A549 (cell line): ENCODE measurements at regions not wholly inside any gene's neighbourhood (a gene's known extent, or its start where the extent isn't known, plus 50 kb on each side); places are given as distances from the start of the nearest gene placed in this dataset.

Source experiments
- ATAC-seq, 2 experiments: fragments of 200-7000 bp in 1 of 2; fragments of >200 bp in 1 of 2; cut with Nextera tagmentation in 1 of 2; cut with Tn5 transposase in 1 of 2; 3 replicates each; pipeline versions ENCODE4 v1.8.0 to v1.9.1; 2018 to 2020; ENCODE audit warnings: mild to moderate bottlenecking in 1 of 2, moderate library complexity in 1 of 2
- CTCF ChIA-PET: fragments of 300-600 bp; sonication (Branson Sonifier 250); formaldehyde crosslinking; extraction: SDS; loops from one replicate; lab custom pipeline; 2021; ENCODE audit warnings: antibody characterized with exemption, inconsistent platforms; lab: Yijun Ruan, JAX
- POLR2A ChIA-PET: fragments of 350-600 bp; formaldehyde crosslinking; extraction: SDS; loops from one replicate; lab custom pipeline; 2021; ENCODE audit warnings: antibody characterized with exemption, inconsistent platforms; lab: Yijun Ruan, JAX
- DNase-seq, 2 experiments: peaks; one replicate each; pipeline versions ENCODE4 v3.0.0 to v3.0.0-alpha.2; 2011 to 2016; ENCODE audit warnings: low read depth in 1 of 2, low spot score in 1 of 2
- FAIRE-seq: peaks from 2 replicates; lab custom pipeline; 2011; peaks lifted over from hg19 to GRCh38; lab: Jason Lieb, UNC
- H3K27ac ChIP-seq, 2 experiments: fragments of >200 bp; sonication (Bioruptor Twin); formaldehyde crosslinking; 3 replicates each; pipeline ENCODE4 v1.5.1; 2016 to 2017
- H3K4me1 ChIP-seq: fragments of >200 bp; sonication (Bioruptor Twin); formaldehyde crosslinking; 3 replicates; pipeline ENCODE4 v1.6.1; 2016
- H3K4me2 ChIP-seq: fragments of >200 bp; sonication (Bioruptor Twin); formaldehyde crosslinking; 3 replicates; pipeline ENCODE4 v1.6.1; 2016
- H3K4me3 ChIP-seq: fragments of >200 bp; sonication (Bioruptor Twin); formaldehyde crosslinking; 3 replicates; pipeline ENCODE4 v1.5.1; 2016
- H3K9me3 ChIP-seq: fragments of >200 bp; sonication (Bioruptor Twin); formaldehyde crosslinking; 3 replicates; pipeline ENCODE4 v1.6.1; 2016
- CBX8 ChIP-seq: fragments of 200-600 bp; sonication (generic); IDR thresholded peaks from 2 replicates; pipeline ENCODE4 v1.6.1; 2016
- CHD2 ChIP-seq: fragments of 150-350 bp; IDR thresholded peaks from 2 replicates; pipeline ENCODE4 v1.6.1; 2014; ENCODE audit warnings: low read length; ENCODE audit not compliant: partially characterized antibody
- E2F6 ChIP-seq: IDR thresholded peaks from 2 replicates; pipeline ENCODE4 v1.6.1; 2012; ENCODE audit warnings: low read depth, borderline replicate concordance
- EHF ChIP-seq: fragments of 250-450 bp; sonication (Bioruptor Pico); IDR thresholded peaks from 2 replicates; pipeline ENCODE4 v1.5.0; 2020; ENCODE audit warnings: mild to moderate bottlenecking
- EHMT2 ChIP-seq: fragments of 200-600 bp; sonication (generic); IDR thresholded peaks from 2 replicates; pipeline ENCODE4 v1.6.1; 2016; ENCODE audit warnings: antibody characterized with exemption, low read depth, mild to moderate bottlenecking, moderate library complexity
- EP300 ChIP-seq, 2 experiments: fragments of >200 bp; sonication (Bioruptor Twin); formaldehyde crosslinking; IDR thresholded peaks; 2 replicates in 1 of 2; 3 replicates in 1 of 2; pipeline ENCODE4 v1.6.1; 2016 to 2017
- ESRRA ChIP-seq: fragments of 150-350 bp; IDR thresholded peaks from 2 replicates; pipeline ENCODE4 v1.6.1; 2014; ENCODE audit warnings: mild to moderate bottlenecking, low read length, borderline replicate concordance
- FOSB ChIP-seq: fragments of 250-450 bp; sonication (Bioruptor Pico); IDR thresholded peaks from 2 replicates; pipeline ENCODE4 v1.5.0; 2020; ENCODE audit warnings: mild to moderate bottlenecking, moderate library complexity
- GATA3 ChIP-seq: IDR thresholded peaks from 2 replicates; pipeline ENCODE4 v1.6.1; 2012; ENCODE audit warnings: borderline replicate concordance
- HDAC2 ChIP-seq: fragments of 200-600 bp; sonication (generic); IDR thresholded peaks from 2 replicates; pipeline ENCODE4 v1.6.1; 2016
- HES2 ChIP-seq: fragments of >200 bp; sonication (Bioruptor Twin); formaldehyde crosslinking; IDR thresholded peaks from 2 replicates; pipeline ENCODE4 v1.6.1; 2016
- HMGXB4 ChIP-seq: fragments of 250-450 bp; sonication (Bioruptor Pico); IDR thresholded peaks from 2 replicates; pipeline ENCODE4 v1.5.0; 2021; ENCODE audit warnings: mild to moderate bottlenecking, moderate library complexity, borderline replicate concordance
- HOXA7 ChIP-seq: fragments of 250-450 bp; sonication (Bioruptor Pico); IDR thresholded peaks from 2 replicates; pipeline ENCODE4 v1.5.0; 2020; ENCODE audit warnings: mild to moderate bottlenecking, moderate library complexity
- HOXB13 ChIP-seq: fragments of 250-450 bp; sonication (Bioruptor Pico); IDR thresholded peaks from 2 replicates; pipeline ENCODE4 v1.5.0; 2020; ENCODE audit warnings: low read depth, mild to moderate bottlenecking, moderate library complexity
- JUNB ChIP-seq: fragments of >200 bp; sonication (Bioruptor Twin); formaldehyde crosslinking; IDR thresholded peaks from 2 replicates; pipeline ENCODE4 v1.6.1; 2016
- KDM5A ChIP-seq: fragments of 200-600 bp; sonication (generic); IDR thresholded peaks from 2 replicates; pipeline ENCODE4 v1.6.1; 2016; ENCODE audit warnings: antibody characterized with exemption, mild to moderate bottlenecking
- MAFK ChIP-seq: fragments of 450-650 bp; IDR thresholded peaks from 2 replicates; pipeline ENCODE4 v1.6.1; 2014; ENCODE audit not compliant: partially characterized antibody
- MAZ ChIP-seq: fragments of 150-350 bp; IDR thresholded peaks from 2 replicates; pipeline ENCODE4 v1.6.1; 2014; ENCODE audit warnings: antibody characterized with exemption, low read depth, low read length, borderline replicate concordance
- MYC ChIP-seq: IDR thresholded peaks from 2 replicates; pipeline ENCODE4 v1.6.1; 2012; ENCODE audit warnings: mild to moderate bottlenecking, inconsistent platforms, low read length, improper control_type of control experiment, borderline replicate concordance
- NFE2L2 ChIP-seq: fragments of 150-350 bp; conservative IDR thresholded peaks from 2 replicates; pipeline ENCODE4 v1.6.1; 2014; ENCODE audit warnings: low read length
- NPAS2 ChIP-seq: fragments of 250-450 bp; sonication (Bioruptor Pico); IDR thresholded peaks from 2 replicates; pipeline ENCODE4 v1.8.0; 2022; ENCODE audit warnings: mild to moderate bottlenecking, moderate library complexity, borderline replicate concordance
- PHF8 ChIP-seq: fragments of 200-600 bp; sonication (generic); IDR thresholded peaks from 2 replicates; pipeline ENCODE4 v1.6.1; 2016; ENCODE audit warnings: low read depth, mild to moderate bottlenecking, antibody characterized with exemption, moderate library complexity, borderline replicate concordance
- POLR2AphosphoS2 ChIP-seq: conservative IDR thresholded peaks from 2 replicates; pipeline ENCODE4 v1.6.1; 2012; ENCODE audit warnings: low read length, improper control_type of control experiment, inconsistent platforms
- RFX5 ChIP-seq: fragments of 450-650 bp; IDR thresholded peaks from 2 replicates; pipeline ENCODE4 v1.7.1; 2014; ENCODE audit warnings: antibody characterized with exemption, mild to moderate bottlenecking, moderate library complexity
- SMC3 ChIP-seq: fragments of >200 bp; sonication (Bioruptor Twin); formaldehyde crosslinking; IDR thresholded peaks from 3 replicates; pipeline ENCODE4 v1.6.1; 2018; ENCODE audit warnings: inconsistent platforms
- ZC3H11A ChIP-seq: fragments of 450-650 bp; IDR thresholded peaks from 2 replicates; pipeline ENCODE4 v1.6.1; 2014; ENCODE audit warnings: antibody characterized with exemption, mild to moderate bottlenecking
- ZFP36 ChIP-seq: fragments of 450-650 bp; IDR thresholded peaks from 2 replicates; pipeline ENCODE4 v1.6.1; 2014; ENCODE audit warnings: borderline replicate concordance; ENCODE audit not compliant: partially characterized antibody
- ZNF302 ChIP-seq: fragments of 250-450 bp; sonication (Bioruptor Pico); IDR thresholded peaks from 2 replicates; pipeline ENCODE4 v1.9.0; 2021; ENCODE audit warnings: inconsistent platforms, mild to moderate bottlenecking, moderate library complexity
- ZSCAN20 ChIP-seq: fragments of 250-450 bp; sonication (Bioruptor Pico); IDR thresholded peaks from 2 replicates; pipeline ENCODE4 v1.8.0; 2022; ENCODE audit warnings: mild to moderate bottlenecking, moderate library complexity
- WGBS: methylation state at CpG from one replicate; pipeline ENCODE4 v1.1.6; 2017; ENCODE audit errors: missing lambda C conversion rate; 5-methylcytosine and 5-hydroxymethylcytosine counted together
- TF ChIP-seq, protein P1 (sequence below): fragments of >200 bp; sonication (Bioruptor Twin); formaldehyde crosslinking; IDR thresholded peaks from 3 replicates; pipeline ENCODE4 v1.6.1; 2016
- TF ChIP-seq, protein P2 (sequence below): fragments of 450-650 bp; IDR thresholded peaks from 2 replicates; pipeline ENCODE4 v1.6.1; 2014; ENCODE audit warnings: antibody characterized with exemption

DNA sequence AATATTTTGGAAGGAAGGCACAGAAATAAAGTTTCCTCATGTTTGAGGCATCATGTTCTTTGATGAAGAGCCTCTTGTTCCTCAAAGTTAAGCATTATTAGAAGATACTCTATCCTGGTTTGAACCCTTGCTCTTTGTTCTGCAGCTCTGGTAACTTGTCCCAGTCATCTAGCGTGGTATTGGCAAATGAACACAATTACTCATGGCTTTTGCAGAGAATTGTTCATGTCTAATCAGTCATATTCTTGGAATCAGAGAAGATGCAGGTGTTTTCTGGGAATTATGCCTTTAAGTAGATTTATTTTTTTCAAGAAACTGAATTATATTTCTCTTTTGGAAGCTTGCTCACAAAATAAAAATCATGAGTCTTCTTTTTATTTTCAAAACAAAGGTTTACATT, 52.9 kb upstream of the HPGDS start:
- 76% methylated on average over 1 of the region's 1 CpG for WGBS
- no peak overlapping the region for H3K4me3 ChIP-seq
- ChIA-PET CTCF (interaction anchor here (1.1 kb wide), 2 partner anchors 10 to 56 kb away, joined by 3 read pairs; no protein-coding TSS in a partner anchor), POLR2A (no interaction called here)
- TF ChIP-seq, protein P1, sequence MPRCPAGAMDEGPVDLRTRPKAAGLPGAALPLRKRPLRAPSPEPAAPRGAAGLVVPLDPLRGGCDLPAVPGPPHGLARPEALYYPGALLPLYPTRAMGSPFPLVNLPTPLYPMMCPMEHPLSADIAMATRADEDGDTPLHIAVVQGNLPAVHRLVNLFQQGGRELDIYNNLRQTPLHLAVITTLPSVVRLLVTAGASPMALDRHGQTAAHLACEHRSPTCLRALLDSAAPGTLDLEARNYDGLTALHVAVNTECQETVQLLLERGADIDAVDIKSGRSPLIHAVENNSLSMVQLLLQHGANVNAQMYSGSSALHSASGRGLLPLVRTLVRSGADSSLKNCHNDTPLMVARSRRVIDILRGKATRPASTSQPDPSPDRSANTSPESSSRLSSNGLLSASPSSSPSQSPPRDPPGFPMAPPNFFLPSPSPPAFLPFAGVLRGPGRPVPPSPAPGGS = no peak
- TF ChIP-seq MYC = no peak
- TF ChIP-seq SMC3 = no peak
- no peak for TF ChIP-seq HOXA7
- no peak for TF ChIP-seq RFX5
- no peak for TF ChIP-seq CBX8
- no peak for TF ChIP-seq ZNF302 (CRISPR knock-in tag)
- TF ChIP-seq CHD2 = no peak
- no peak for TF ChIP-seq MAZ
- TF ChIP-seq HMGXB4 (CRISPR knock-in tag) = no peak
- no peak for TF ChIP-seq KDM5A
- no peak for TF ChIP-seq HES2
- no peak for TF ChIP-seq JUNB
- no peak for DNase-seq
- H3K4me1 ChIP-seq = no peaks in the 10 kb centered on the region
- H3K27ac ChIP-seq = no peak overlapping the region
- FAIRE-seq = no peak
- H3K4me2 ChIP-seq = no peak overlapping the region
- no peaks in the 10 kb centered on the region for H3K9me3 ChIP-seq
- ATAC-seq = no peak

GRCh38 chr4:94396984-94397383, 54.3 kb upstream of the HPGDS start:
- ChIA-PET CTCF (interaction anchor here (0.6 kb wide), 1 partner anchor 50 kb away, joined by 3 read pairs; no protein-coding TSS in a partner anchor), POLR2A (no interaction called here)
- 89% methylated on average over 2 of the region's 2 CpGs for WGBS

DNA sequence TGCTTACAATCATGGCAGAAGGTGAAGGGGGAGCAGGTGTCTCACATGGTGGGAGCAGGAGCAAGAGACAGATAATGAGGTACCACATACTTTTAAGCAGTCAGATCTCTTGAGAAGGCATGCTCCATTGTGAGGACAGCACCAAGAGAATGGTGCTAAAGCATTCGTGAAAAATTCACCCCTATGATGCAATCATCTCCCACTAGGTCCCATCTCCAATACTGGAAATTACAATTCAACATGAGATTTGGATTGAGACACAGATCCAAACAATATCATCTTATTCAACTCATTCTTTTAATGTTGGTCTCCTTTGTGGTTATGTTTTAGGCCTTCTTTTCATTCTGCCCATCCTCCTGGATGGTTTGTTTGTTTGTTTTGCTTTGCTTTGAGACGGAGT, 54.1 kb upstream of the PDLIM5 start:
- Histone ChIP-seq H3K9me3 (no peaks in the 10 kb centered on the region), H3K4me1 (no peaks in the 10 kb centered on the region), H3K4me2 (no peak overlapping the region), H3K27ac (no peak overlapping the region), H3K4me3 (no peak overlapping the region)
- DNase-seq (no peak), ATAC-seq (no peak), FAIRE-seq (no peak)
- 85% methylated on average over 2 of the region's 2 CpGs for WGBS
- POLR2A ChIA-PET = no interaction called here
- CTCF ChIA-PET = no interaction called here
- TF ChIP-seq PHF8 = no peak
- TF ChIP-seq POLR2AphosphoS2 = no peak
- TF ChIP-seq GATA3 = no peak
- no peak for TF ChIP-seq EP300 (IDR thresholded peaks at IDR 0.05)
- TF ChIP-seq, protein P2, sequence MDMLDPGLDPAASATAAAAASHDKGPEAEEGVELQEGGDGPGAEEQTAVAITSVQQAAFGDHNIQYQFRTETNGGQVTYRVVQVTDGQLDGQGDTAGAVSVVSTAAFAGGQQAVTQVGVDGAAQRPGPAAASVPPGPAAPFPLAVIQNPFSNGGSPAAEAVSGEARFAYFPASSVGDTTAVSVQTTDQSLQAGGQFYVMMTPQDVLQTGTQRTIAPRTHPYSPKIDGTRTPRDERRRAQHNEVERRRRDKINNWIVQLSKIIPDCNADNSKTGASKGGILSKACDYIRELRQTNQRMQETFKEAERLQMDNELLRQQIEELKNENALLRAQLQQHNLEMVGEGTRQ = no peak
- TF ChIP-seq JUNB = no peak
- no peak for TF ChIP-seq HDAC2
- no peak for TF ChIP-seq RFX5
- no peak for TF ChIP-seq HOXB13 (CRISPR knock-in tag)
- no peak for TF ChIP-seq NPAS2 (CRISPR knock-in tag)
- no peak for TF ChIP-seq ZNF302 (CRISPR knock-in tag)
- TF ChIP-seq E2F6 = no peak
- TF ChIP-seq EHF (CRISPR knock-in tag) = no peak
- no peak for TF ChIP-seq HOXA7
- no peak for TF ChIP-seq FOSB (CRISPR knock-in tag)
- TF ChIP-seq ZFP36 = no peak
- TF ChIP-seq NFE2L2 = no peak

More at GRCh38 chr4:94396984-94397383, 54.3 kb upstream of the HPGDS start:
- FAIRE-seq = no peak
- Histone ChIP-seq H3K4me1 (no peaks in the 10 kb centered on the region), H3K4me2 (no peak overlapping the region), H3K9me3 (no peaks in the 10 kb centered on the region), H3K27ac (no peak overlapping the region), H3K4me3 (no peak overlapping the region)
- no peak for DNase-seq
- TF ChIP-seq ZC3H11A (no peak), ZSCAN20 (CRISPR knock-in tag) (no peak), EHMT2 (no peak), NPAS2 (CRISPR knock-in tag) (no peak), MAFK (peak; percentile 66), ESRRA (no peak), CHD2 (no peak)
- ATAC-seq = no peak
